Kidney tubule cell (primary cell): ENCODE measurements at regions not wholly inside any gene's neighbourhood (a gene's known extent, or its start where the extent isn't known, plus 50 kb on each side); places are given as distances from the start of the nearest gene placed in this dataset.
"Not testable (repeated sequence)": the region's sequence is repeated elsewhere in the genome, so short reads cannot be mapped to it uniquely, and the experiment has no call there.

Source experiments
- DNase-seq: peaks from one replicate; pipeline ENCODE4 v3.0.0-alpha.2; 2018; ENCODE audit warnings: low spot score

DNA sequence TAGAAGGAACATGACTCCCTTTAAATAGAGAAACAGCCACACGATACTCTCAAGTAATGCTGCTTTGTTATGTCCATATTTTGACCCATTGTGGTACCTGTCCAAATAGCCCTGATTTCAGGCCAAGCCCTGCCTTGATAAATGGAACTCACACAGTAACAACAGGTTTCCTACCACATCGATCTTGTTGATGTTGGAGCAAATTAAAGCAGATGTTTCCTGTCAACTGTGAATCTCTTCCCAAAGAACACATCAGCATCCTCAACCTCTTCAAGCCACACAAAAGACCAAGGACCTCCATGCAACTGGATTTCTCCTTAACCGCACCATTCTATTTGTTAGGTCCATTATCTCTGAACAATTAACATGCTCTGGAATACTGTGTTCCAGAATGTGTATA is 109.5 kb downstream of the FOXD4L6 start:
- not testable (repeated sequence) for DNase-seq

DNA sequence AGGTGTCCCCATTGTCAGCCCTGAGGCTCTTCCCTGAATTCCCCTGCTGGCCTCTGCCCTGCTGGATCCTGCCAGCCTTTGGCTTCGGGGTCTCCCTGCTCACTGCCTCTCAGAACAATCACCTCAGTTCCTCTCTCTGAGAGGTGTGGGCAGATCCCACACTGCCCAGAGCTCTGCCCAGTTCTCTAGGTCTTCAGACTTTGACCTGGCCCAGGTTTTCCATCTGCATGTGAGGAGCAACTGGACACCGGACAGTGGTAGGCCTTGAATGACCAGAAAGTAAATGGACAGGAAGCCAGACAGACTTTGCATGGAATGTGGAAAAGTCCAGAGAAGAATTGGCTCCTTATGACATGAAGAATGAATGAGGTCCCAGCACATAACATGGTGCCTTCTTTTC is 111.8 kb downstream of the FOXD4L6 start:
- DNase-seq: not testable (repeated sequence)

- not testable (repeated sequence) for DNase-seq
Observed at GRCh38 chr9:40999952-41000700, 128.4 kb downstream of the FOXD4L6 start.

GRCh38 chr9:40995490-40995889 is 133.0 kb downstream of the FOXD4L6 start:
- DNase-seq: not testable (repeated sequence)

DNA sequence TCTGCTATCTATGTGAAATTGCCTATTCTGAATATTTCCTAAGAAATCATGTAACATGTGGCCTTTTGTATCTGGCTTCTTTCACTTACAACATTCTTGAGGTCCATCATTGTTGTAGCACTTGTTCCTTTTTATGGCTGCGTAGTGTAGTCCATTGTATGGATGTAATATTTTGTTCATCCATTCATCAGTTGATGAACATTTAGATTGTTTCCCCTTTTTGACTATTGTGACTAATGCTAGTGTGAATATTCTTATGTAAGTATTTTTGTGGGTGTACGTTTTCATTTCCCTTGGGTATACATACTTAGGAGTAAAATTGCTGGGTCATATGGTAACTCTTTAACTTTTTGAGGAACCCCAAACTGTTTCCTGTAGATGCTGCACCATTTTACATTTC is 134.6 kb downstream of the FOXD4L6 start:
- not testable (repeated sequence) for DNase-seq

DNA sequence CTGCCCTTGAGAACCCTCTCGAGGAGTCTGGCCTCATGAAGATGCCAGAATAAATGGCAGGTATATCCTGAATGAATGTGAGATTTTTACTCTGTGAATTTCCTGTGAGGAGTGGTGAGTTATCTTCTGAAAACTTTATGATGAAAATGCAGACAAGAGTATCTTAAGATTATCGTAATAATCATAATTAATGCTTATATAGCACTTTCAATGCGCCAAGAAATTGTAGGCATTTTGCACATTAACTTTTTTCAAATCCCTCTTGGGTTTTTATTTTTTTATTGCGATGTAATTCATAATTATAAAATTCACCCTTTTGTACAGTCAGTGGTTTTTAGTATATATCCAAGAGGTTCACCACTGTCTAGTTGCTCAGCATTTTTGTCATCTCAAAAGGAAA is 135.1 kb downstream of the FOXD4L6 start:
- not testable (repeated sequence) for DNase-seq

DNA sequence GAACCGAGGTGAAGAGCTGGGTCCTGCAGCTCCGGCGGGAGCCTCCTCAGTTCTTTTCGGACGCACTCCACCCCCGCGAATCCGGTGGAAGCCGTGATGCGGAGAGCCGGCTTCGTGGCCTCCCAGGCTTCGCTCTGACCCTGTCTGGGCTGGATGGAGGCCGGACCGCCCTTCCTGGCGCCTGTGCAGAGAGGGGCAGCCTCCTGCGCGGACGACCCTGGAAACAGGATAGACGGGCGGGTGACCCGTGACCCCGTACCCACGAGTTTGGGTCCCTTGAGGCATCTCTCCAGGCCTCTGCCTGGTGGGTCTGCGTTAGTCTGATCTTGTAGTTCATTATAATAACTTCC is 136.0 kb downstream of the FOXD4L6 start:
- not testable (repeated sequence) for DNase-seq

- DNase-seq: peak; percentile 99
Observed at GRCh38 chr9:40991741-40992471, 136.6 kb downstream of the FOXD4L6 start.

DNA sequence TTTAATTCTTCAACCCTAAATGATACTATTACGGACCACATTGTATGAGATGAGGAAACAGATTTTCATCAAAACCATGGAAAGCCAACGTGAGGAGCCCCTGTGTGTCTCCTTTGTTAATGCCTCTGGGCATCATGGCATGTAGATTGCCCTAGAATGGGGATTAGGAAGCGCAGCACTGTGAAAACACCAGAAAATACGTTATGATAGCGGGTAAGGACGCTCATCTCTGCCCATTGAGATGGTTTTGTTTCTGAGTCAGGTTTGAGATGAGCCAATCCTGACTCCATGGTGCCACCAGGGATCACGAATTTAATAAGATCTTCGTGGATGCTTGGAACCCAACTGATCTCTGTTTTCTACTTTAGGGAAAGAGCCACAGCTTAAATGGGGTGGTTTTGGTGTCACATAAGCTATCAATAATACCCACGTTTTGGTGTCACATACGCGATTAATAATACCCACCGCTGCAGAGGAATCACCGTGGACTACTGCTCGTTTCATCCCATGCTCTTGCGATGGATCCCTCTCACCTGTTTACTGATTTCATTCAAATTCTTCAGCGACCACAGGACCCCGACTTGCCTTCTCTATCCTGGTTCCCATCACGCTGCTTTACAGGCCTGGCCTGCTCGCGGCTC is 137.3 kb downstream of the FOXD4L6 start:
- peak; percentile 13 for DNase-seq

GRCh38 chr9:40986332-40986731 is 142.1 kb downstream of the FOXD4L6 start:
- not testable (repeated sequence) for DNase-seq

GRCh38 chr9:40975351-40975750 is 153.1 kb downstream of the FOXD4L6 start:
- DNase-seq: not testable (repeated sequence)

DNA sequence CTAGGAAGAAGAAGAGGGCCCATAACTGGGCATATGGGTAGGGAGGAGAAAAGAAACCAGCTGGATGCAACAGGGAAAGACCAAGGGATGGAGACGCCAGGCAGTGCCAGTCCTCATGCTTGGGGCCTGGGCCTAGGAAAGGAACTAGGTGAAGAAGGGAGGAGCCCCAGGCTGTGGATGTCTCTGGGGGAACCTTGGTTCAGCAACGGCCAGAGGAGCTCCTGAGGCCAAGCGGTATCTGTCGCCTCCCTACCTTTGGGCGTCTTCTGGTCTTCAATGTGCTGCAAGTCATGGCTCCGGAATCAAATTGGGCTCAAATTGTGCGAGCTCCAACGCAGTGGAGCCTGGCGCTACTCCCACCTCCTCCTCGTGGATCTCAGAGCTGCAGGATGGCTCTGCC is 153.6 kb downstream of the FOXD4L6 start:
- not testable (repeated sequence) for DNase-seq

- not testable (repeated sequence) for DNase-seq
Observed at GRCh38 chr9:40971773-40972172, 156.7 kb downstream of the FOXD4L6 start.

- not testable (repeated sequence) for DNase-seq
Observed at GRCh38 chr9:40970340-40970739, 158.1 kb downstream of the FOXD4L6 start.

GRCh38 chr9:40962461-40962860 is 166.0 kb downstream of the FOXD4L6 start:
- not testable (repeated sequence) for DNase-seq

- not testable (repeated sequence) for DNase-seq
Observed at GRCh38 chr9:40951876-40952494, 176.5 kb downstream of the FOXD4L6 start.

DNA sequence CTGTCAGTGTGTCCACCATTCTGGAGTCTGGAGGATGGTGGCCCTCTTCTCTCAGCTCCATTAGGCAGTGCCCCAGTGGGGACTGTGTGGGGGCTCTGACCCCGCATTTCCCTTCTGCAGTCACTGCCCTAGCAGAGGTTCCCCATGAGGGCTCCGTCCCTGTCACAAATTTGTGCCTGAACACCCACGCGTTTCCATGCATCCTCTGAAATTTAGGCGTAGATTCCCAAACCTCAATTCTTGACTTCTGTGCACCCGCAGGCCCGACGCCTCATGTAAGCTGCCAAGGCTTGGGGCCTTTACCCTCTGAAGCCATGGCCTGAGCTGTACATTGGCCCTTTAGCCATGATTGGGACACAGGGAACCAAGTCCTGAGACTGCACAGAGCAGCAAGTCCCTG is 182.3 kb downstream of the FOXD4L6 start:
- DNase-seq: not testable (repeated sequence)

DNA sequence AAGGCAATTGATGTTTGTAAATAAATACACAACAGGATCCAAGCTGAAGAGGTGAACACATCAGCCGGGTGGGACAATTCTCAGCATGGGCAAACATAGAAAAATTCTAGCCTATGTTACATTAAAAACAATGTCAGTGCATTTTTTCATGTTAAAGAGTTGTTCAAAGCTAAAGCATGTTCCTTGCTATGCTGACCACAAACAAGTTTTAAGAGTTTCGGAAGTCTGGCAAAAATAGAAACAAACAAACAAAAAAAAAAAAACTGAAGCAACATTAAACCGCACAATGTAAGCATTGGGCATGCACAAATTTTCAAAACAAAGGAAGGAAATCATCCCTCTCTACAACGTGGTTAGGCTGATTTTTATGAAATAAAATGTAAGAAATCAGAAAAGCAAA is 185.8 kb downstream of the FOXD4L6 start:
- DNase-seq: not testable (repeated sequence)

GRCh38 chr9:40939888-40940209 is 188.6 kb downstream of the FOXD4L6 start:
- not testable (repeated sequence) for DNase-seq

GRCh38 chr9:40939201-40939887 is 189.1 kb downstream of the FOXD4L6 start:
- DNase-seq: not testable (repeated sequence)

GRCh38 chr9:40935336-40935735 is 193.1 kb downstream of the FOXD4L6 start:
- DNase-seq: no peak

DNA sequence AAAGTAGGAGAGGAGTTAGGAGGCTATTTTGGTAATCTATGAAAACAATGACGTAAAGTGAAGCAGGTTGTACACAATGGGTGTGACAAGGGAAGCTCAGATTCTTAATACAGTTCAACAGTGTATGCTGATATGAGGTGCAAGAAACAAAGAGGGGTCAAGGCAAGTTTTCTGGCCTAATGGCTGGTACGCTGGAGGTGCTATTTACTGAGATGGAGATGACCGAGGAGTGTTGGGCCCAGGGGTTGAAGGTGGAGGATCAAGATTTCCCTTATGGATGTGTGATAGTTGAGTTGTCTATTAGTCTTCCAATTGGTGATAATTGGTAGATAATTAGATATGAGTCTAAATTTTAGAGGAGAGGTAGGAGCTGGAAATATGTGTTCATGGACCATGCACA is 194.0 kb downstream of the FOXD4L6 start:
- DNase-seq: not testable (repeated sequence)
